ENCODE measurements at regions not wholly inside any gene's neighbourhood (a gene's known extent, or its start where the extent isn't known, plus 50 kb on each side); places are given as distances from the start of the nearest gene placed in this dataset.

DNA sequence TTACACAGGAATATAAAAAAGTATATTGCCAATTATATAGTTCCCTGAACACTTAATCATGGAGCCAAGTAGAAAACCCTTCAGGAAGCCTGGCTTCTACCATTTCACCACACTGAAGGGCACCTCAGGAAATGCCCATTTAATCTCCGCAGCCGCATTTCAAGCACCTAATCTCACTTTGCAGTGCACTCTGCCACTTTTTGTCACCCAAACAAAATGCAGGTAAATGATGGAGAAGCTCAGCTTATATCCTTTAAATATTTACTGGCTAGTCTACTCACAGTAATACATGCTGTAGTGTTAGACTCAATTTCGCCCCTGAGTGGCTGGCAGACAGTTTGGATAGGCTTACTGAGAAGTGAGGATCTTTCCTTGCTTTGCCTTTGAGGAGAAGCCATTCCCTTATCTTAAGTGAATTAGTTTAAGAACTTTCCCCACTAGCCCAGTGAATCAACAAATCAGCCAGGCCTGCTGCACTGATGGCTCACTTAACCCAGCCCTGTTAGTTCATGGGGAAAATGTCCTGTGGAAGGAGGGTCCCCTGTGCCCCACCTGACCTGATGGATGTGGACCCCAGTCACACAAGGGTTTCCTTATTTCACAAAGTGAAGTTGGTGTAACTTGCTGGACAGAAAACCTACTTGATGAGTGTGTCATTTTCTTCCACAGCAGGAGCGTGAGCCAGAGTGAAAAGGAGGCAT, 209.7 kb downstream of the CAAP1 start:
- TF ChIP-seq, protein P1, sequence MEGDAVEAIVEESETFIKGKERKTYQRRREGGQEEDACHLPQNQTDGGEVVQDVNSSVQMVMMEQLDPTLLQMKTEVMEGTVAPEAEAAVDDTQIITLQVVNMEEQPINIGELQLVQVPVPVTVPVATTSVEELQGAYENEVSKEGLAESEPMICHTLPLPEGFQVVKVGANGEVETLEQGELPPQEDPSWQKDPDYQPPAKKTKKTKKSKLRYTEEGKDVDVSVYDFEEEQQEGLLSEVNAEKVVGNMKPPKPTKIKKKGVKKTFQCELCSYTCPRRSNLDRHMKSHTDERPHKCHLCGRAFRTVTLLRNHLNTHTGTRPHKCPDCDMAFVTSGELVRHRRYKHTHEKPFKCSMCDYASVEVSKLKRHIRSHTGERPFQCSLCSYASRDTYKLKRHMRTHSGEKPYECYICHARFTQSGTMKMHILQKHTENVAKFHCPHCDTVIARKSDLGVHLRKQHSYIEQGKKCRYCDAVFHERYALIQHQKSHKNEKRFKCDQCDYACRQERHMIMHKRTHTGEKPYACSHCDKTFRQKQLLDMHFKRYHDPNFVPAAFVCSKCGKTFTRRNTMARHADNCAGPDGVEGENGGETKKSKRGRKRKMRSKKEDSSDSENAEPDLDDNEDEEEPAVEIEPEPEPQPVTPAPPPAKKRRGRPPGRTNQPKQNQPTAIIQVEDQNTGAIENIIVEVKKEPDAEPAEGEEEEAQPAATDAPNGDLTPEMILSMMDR (IDR thresholded peaks at IDR 0.05): no peak
- no peak for TF ChIP-seq EP300 (IDR thresholded peaks at IDR 0.05)
- TF ChIP-seq POLR2A (IDR thresholded peaks at IDR 0.05): no peak
